Upper lobe of left lung (tissue), 4 donors: ENCODE measurements at regions not wholly inside any gene's neighbourhood (a gene's known extent, or its start where the extent isn't known, plus 50 kb on each side); places are given as distances from the start of the nearest gene placed in this dataset.

Source experiments
- CTCF ChIP-seq, 6 experiments: fragments of 450-650 bp in 4 of 6; fragments of 200-600 bp in 2 of 6; sonication (generic) in 2 of 6; IDR thresholded peaks; one replicate each; pipeline ENCODE4 v1.5.1; 2016 to 2019; ENCODE audit warnings: antibody characterized with exemption in 6 of 6
- EP300 ChIP-seq, 4 donors: sonication (generic); formaldehyde crosslinking; IDR thresholded peaks; one replicate each; pipeline ENCODE4 v1.5.1; 2017; ENCODE audit warnings: antibody characterized with exemption in 4 of 4, control low read depth in 2 of 4
- POLR2A ChIP-seq, 4 donors: fragments of 450-650 bp; IDR thresholded peaks; one replicate each; pipeline ENCODE4 v1.5.1; 2016 to 2017; ENCODE audit warnings: antibody characterized with exemption in 4 of 4, mild to moderate bottlenecking in 2 of 4
- POLR2AphosphoS5 ChIP-seq, 2 donors: sonication (generic); formaldehyde crosslinking; IDR thresholded peaks; one replicate each; pipeline ENCODE4 v1.5.1; 2017; ENCODE audit warnings: antibody characterized with exemption in 2 of 2

- TF ChIP-seq POLR2AphosphoS5 (IDR thresholded peaks at IDR 0.05) (no peak), CTCF (IDR thresholded peaks at IDR 0.05) (no peak), POLR2A (IDR thresholded peaks at IDR 0.05) (no peak), EP300 (IDR thresholded peaks at IDR 0.05) (no peak)
Observed at GRCh38 chr5:31124026-31124425, 69.5 kb upstream of the CDH6 start.
